Gastroesophageal sphincter (tissue), 4 donors: ENCODE measurements at regions not wholly inside any gene's neighbourhood (a gene's known extent, or its start where the extent isn't known, plus 50 kb on each side); places are given as distances from the start of the nearest gene placed in this dataset.

ENCODE experiments used
- ATAC-seq: fragments of 150-250 bp; one replicate; pipeline ENCODE4 v1.9.1; 2016; ENCODE audit warnings: mild to moderate bottlenecking, moderate library complexity
- H3K27ac ChIP-seq, 4 donors: fragments of 200-600 bp; sonication (generic) in 3 of 4; 1 replicate in 3 of 4; 2 replicates in 1 of 4; pipeline ENCODE4 v1.5.1; 2016 to 2019
- H3K27me3 ChIP-seq: fragments of 200-600 bp; sonication (generic); one replicate; pipeline ENCODE4 v1.5.1; 2019
- H3K36me3 ChIP-seq, 2 donors: fragments of 200-600 bp; sonication (generic); one replicate each; pipeline ENCODE4 v1.5.1; 2019; ENCODE audit warnings: control low read depth in 1 of 2
- H3K4me1 ChIP-seq, 3 donors: fragments of 200-600 bp; sonication (generic); 1 replicate in 2 of 3; 2 replicates in 1 of 3; pipeline ENCODE4 v1.5.1; 2016 to 2019; ENCODE audit warnings: control low read depth in 2 of 3
- H3K4me3 ChIP-seq, 2 donors: fragments of 200-600 bp; sonication (generic); one replicate each; pipeline ENCODE4 v1.5.1; 2019; ENCODE audit warnings: mild to moderate bottlenecking in 1 of 2, moderate library complexity in 1 of 2
- H3K9me3 ChIP-seq, 3 donors: fragments of 200-600 bp; sonication (generic); one replicate each; pipeline ENCODE4 v1.5.1; 2017 to 2019; ENCODE audit warnings: control low read depth in 2 of 3
- EP300 ChIP-seq: sonication (generic); formaldehyde crosslinking; IDR thresholded peaks from one replicate; pipeline ENCODE4 v1.6.1; 2017; ENCODE audit warnings: antibody characterized with exemption, mild to moderate bottlenecking
- POLR2A ChIP-seq, 2 donors: fragments of 450-650 bp; IDR thresholded peaks; one replicate each; pipeline ENCODE4 v1.6.1; 2017; ENCODE audit warnings: antibody characterized with exemption in 2 of 2, mild to moderate bottlenecking in 2 of 2, moderate library complexity in 1 of 2
- POLR2AphosphoS5 ChIP-seq: sonication (generic); formaldehyde crosslinking; IDR thresholded peaks from one replicate; pipeline ENCODE4 v1.6.1; 2017; ENCODE audit warnings: antibody characterized with exemption
- WGBS, 2 donors: methylation state at CpG; one replicate each; pipeline ENCODE4 v1.1.5; 2018; ENCODE audit warnings: low coverage in 1 of 2; 5-methylcytosine and 5-hydroxymethylcytosine counted together
- TF ChIP-seq, protein P1 (sequence below), 4 experiments: fragments of 200-600 bp in 2 of 4; fragments of 450-650 bp in 2 of 4; sonication (generic) in 1 of 4; IDR thresholded peaks; one replicate each; pipeline ENCODE4 v1.5.1; 2017 to 2019; ENCODE audit warnings: antibody characterized with exemption in 4 of 4, mild to moderate bottlenecking in 2 of 4, moderate library complexity in 2 of 4

DNA sequence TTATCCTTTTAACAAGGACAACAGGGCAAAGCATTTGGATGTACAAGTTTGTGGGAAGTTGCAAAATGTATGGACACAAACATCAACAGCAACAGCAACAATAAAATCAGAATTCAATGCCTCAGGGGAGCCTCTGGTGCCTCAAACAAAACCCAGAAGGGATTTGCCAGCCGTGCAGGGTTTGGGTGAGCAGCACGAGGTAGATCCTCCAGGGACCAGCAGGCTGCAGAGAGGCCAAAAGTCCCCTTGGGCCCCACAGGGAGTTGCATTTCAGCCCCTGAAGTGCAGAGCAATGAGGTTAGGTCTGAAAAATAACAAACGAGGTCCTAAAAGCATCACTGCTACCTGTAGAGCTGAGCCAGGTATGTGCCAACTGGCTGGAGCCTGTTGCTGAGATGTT, 51.7 kb upstream of the CPXM2 start:
- H3K27me3 ChIP-seq = no peaks in the 10 kb centered on the region
- H3K4me1 ChIP-seq = peaks cover 0 to 17% (median 0%) of the 10 kb centered on the region in 3 donors
- ATAC-seq = no peak
- H3K4me3 ChIP-seq = no peak overlapping the region
- TF ChIP-seq POLR2AphosphoS5 = no peak
- TF ChIP-seq, protein P1, sequence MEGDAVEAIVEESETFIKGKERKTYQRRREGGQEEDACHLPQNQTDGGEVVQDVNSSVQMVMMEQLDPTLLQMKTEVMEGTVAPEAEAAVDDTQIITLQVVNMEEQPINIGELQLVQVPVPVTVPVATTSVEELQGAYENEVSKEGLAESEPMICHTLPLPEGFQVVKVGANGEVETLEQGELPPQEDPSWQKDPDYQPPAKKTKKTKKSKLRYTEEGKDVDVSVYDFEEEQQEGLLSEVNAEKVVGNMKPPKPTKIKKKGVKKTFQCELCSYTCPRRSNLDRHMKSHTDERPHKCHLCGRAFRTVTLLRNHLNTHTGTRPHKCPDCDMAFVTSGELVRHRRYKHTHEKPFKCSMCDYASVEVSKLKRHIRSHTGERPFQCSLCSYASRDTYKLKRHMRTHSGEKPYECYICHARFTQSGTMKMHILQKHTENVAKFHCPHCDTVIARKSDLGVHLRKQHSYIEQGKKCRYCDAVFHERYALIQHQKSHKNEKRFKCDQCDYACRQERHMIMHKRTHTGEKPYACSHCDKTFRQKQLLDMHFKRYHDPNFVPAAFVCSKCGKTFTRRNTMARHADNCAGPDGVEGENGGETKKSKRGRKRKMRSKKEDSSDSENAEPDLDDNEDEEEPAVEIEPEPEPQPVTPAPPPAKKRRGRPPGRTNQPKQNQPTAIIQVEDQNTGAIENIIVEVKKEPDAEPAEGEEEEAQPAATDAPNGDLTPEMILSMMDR (IDR thresholded peaks at IDR 0.05) = no peak
- TF ChIP-seq POLR2A (IDR thresholded peaks at IDR 0.05) = no peak
- TF ChIP-seq EP300 = no peak
- no peak overlapping the region for H3K27ac ChIP-seq
- no peaks in the 10 kb centered on the region for H3K36me3 ChIP-seq
- H3K9me3 ChIP-seq = no peaks in the 10 kb centered on the region
- WGBS, 2 donors = 71% methylated on average over 3 of the region's 3 CpGs; no CpG with 5 or more reads in 1 of the 2 donors

DNA sequence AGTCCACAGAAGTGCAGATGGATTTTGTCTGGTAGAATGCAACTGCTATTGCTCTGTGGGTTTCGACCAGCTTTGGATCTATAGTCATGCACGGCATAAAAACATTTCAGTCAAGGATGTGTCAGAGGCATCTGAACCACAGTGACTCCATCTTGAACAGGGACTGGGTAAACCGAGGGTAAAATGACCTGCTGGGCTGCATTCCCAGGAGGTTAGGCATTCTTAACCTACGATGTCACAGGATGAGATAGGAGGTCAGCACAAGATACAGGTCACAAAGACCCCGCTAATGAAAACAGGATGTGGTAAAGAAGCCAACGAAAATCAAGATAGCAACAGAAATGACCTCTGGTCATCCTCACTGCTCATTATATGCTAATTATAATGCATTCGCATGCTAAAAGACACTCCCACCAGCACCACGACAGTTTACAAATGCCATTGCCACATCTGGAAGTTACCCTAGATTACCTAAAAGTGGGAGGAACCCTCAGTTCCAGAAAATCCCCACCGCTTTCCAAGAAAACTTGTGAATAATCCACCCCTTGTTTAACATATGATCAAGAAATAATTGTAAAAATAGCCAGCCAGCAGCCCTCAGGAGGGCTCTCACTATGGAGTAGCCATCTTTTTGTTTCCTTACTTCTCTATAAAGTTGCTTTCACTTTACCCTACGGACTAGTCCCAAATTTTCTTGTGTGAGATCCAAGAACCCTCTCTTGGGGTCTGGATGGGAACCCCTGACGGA, 50.7 kb upstream of the CPXM2 start:
- Histone ChIP-seq H3K27ac (no peak overlapping the region), H3K9me3 (no peaks in the 10 kb centered on the region), H3K4me3 (no peak overlapping the region), H3K27me3 (no peaks in the 10 kb centered on the region), H3K36me3 (no peaks in the 10 kb centered on the region), H3K4me1 (peaks cover 0 to 17% (median 0%) of the 10 kb centered on the region in 3 donors)
- whole genome bisulfite sequencing, 2 donors = 60 to 65% methylated on average over 5 to 9 of the region's 11 CpGs
- ATAC-seq = no peak
- TF ChIP-seq POLR2A (IDR thresholded peaks at IDR 0.05) = no peak
- no peak for TF ChIP-seq POLR2AphosphoS5
- no peak for TF ChIP-seq EP300
- TF ChIP-seq, protein P1 (IDR thresholded peaks at IDR 0.05) = no peak
